ENCODE measurements at regions not wholly inside any gene's neighbourhood (a gene's known extent, or its start where the extent isn't known, plus 50 kb on each side); places are given as distances from the start of the nearest gene placed in this dataset.

GRCh38 chr4:66052426-66052825, 382.1 kb upstream of the EPHA5 start:
- CTCF ChIA-PET (ENCODE audit: unreplicated experiment), result no interaction called here
- no peaks in the 10 kb centered on the region for H3K36me3 ChIP-seq (ENCODE audit: insufficient read depth, low read length)

DNA sequence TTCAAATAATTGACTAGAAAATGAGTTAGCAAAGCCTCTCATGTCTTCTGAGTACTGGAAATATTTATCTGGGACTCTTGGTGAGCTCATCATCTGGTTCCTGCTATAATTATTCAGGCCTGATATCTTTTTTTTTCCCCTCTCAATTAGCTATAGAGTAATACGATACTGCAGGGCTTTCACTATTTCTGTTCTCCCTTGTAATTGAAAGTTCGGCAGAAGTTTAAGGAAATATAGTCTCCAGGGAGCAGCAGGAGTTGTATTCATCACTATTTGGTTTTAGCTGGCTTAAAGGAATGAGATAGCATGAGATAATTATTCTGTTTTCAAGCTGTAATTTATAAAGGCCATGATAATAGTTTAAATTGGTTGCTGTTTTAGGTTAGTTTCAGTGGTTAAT, 378.6 kb upstream of the EPHA5 start:
- H3K79me2 ChIP-seq (ENCODE audit: insufficient read depth, low read depth, low read length), result no peaks in the 10 kb centered on the region
- ChIA-PET CTCF (ENCODE audit: unreplicated experiment) (no interaction called here), POLR2A (no interaction called here)
- no peak for DNase-seq (ENCODE audit: low spot score)
- H3K9me2 ChIP-seq (ENCODE audit: insufficient read depth, low read length), result no peaks in the 10 kb centered on the region; the same call in 1 of the 2 replicates
- H3K36me3 ChIP-seq (ENCODE audit: insufficient read depth, low read length), result no peaks in the 10 kb centered on the region
- no peak overlapping the region for H3K4me2 ChIP-seq (ENCODE audit: low read length)
- no peaks in the 10 kb centered on the region for H3K9me3 ChIP-seq (ENCODE audit: low read length)
- H3K4me1 ChIP-seq (ENCODE audit: insufficient read depth, low read length, poor library complexity, severe bottlenecking), result no peaks in the 10 kb centered on the region
- no peak overlapping the region for H3K4me3 ChIP-seq (ENCODE audit: low read depth, low read length, poor library complexity, severe bottlenecking)
- H2AFZ ChIP-seq (ENCODE audit: low read length), result no peak overlapping the region
- H3K27ac ChIP-seq (ENCODE audit: low read depth, low read length, poor library complexity, severe bottlenecking), result no peak overlapping the region
- no TSS peak for BruUV-seq (replicated peaks)
- no peaks in the 10 kb centered on the region for H4K20me1 ChIP-seq (ENCODE audit: insufficient read depth, low read length)
- intact Hi-C loops (cut with micrococcal nuclease; ENCODE audit: unreplicated experiment), result no loop called here
- TF ChIP-seq EZH2phosphoT487 (IDR thresholded peaks at IDR 0.05; ENCODE audit: borderline replicate concordance, low read depth, low read length) (no peak), CTCF (conservative IDR thresholded peaks at IDR 0.05; ENCODE audit: low read length) (no peak)

More at GRCh38 chr4:66052426-66052825, 382.1 kb upstream of the EPHA5 start:
- no peaks in the 10 kb centered on the region for H3K79me2 ChIP-seq (ENCODE audit: insufficient read depth, low read depth, low read length)
- no TSS peak for BruUV-seq (replicated peaks)
- no peak for TF ChIP-seq EZH2phosphoT487 (IDR thresholded peaks at IDR 0.05; ENCODE audit: borderline replicate concordance, low read depth, low read length)
- no peak for TF ChIP-seq CTCF (conservative IDR thresholded peaks at IDR 0.05; ENCODE audit: low read length)
- no peaks in the 10 kb centered on the region for H3K4me1 ChIP-seq (ENCODE audit: insufficient read depth, low read length, poor library complexity, severe bottlenecking)
- no peak overlapping the region for H3K4me3 ChIP-seq (ENCODE audit: low read depth, low read length, poor library complexity, severe bottlenecking)
- H3K9me3 ChIP-seq (ENCODE audit: low read length), result no peaks in the 10 kb centered on the region; the same call in 1 of the 2 replicates
- DNase-seq (ENCODE audit: low spot score), result no peak
- no peak overlapping the region for H3K4me2 ChIP-seq (ENCODE audit: low read length)
- H4K20me1 ChIP-seq (ENCODE audit: insufficient read depth, low read length), result no peaks in the 10 kb centered on the region
- POLR2A ChIA-PET, result no interaction called here
- H3K9me2 ChIP-seq (ENCODE audit: insufficient read depth, low read length), result no peaks in the 10 kb centered on the region
- H2AFZ ChIP-seq (ENCODE audit: low read length), result no peak overlapping the region
- intact Hi-C loops (cut with micrococcal nuclease; ENCODE audit: unreplicated experiment), result no loop called here
- H3K27ac ChIP-seq (ENCODE audit: low read depth, low read length, poor library complexity, severe bottlenecking), result no peak overlapping the region

DNA sequence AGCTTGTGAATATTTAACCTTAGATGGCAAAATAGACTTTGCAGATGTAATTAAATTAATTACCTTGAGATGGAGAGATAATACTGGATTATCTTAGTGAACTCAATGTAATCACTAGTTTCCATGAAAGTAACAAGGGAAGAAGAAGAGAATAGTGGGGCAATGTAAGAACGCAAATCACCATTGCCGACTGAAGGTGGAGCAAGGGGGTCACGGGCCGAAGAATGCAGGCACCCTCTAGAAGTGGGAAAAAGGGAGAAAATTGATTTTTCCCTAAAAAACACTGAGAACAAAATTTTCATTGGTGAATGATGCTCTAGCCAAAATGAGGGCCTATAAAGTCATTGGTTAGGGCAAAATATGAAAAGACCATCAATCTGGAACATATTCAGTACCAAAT, 375.6 kb upstream of the EPHA5 start:
- Histone ChIP-seq H2AFZ (ENCODE audit: low read length) (no peak overlapping the region), H4K20me1 (ENCODE audit: insufficient read depth, low read length) (no peaks in the 10 kb centered on the region), H3K9me3 (ENCODE audit: low read length) (no peaks in the 10 kb centered on the region), H3K9me2 (ENCODE audit: insufficient read depth, low read length) (no peaks in the 10 kb centered on the region; the same call in 1 of the 2 replicates), H3K27ac (ENCODE audit: low read depth, low read length, poor library complexity, severe bottlenecking) (no peak overlapping the region), H3K36me3 (ENCODE audit: insufficient read depth, low read length) (no peaks in the 10 kb centered on the region), H3K4me1 (ENCODE audit: insufficient read depth, low read length, poor library complexity, severe bottlenecking) (no peaks in the 10 kb centered on the region), H3K79me2 (ENCODE audit: insufficient read depth, low read depth, low read length) (no peaks in the 10 kb centered on the region), H3K4me3 (ENCODE audit: low read depth, low read length, poor library complexity, severe bottlenecking) (no peak overlapping the region), H3K4me2 (ENCODE audit: low read length) (no peak overlapping the region)
- BruUV-seq (replicated peaks), result no TSS peak
- intact Hi-C loops (cut with micrococcal nuclease; ENCODE audit: unreplicated experiment), result no loop called here
- no peak for TF ChIP-seq CTCF (conservative IDR thresholded peaks at IDR 0.05; ENCODE audit: low read length)
- no peak for TF ChIP-seq EZH2phosphoT487 (IDR thresholded peaks at IDR 0.05; ENCODE audit: borderline replicate concordance, low read depth, low read length)
- CTCF ChIA-PET (ENCODE audit: unreplicated experiment), result no interaction called here
- DNase-seq (ENCODE audit: low spot score), result no peak
- POLR2A ChIA-PET, result no interaction called here

Measured in OCI-LY7 (cell line).